Central memory CD8-positive, alpha-beta T cell (primary cell): ENCODE measurements at regions not wholly inside any gene's neighbourhood (a gene's known extent, or its start where the extent isn't known, plus 50 kb on each side); places are given as distances from the start of the nearest gene placed in this dataset.
"Not testable (repeated sequence)": the region's sequence is repeated elsewhere in the genome, so short reads cannot be mapped to it uniquely, and the experiment has no call there.

Experiments used
- ATAC-seq: fragments of 150-1000 bp; cut with Tn5 transposase; replicated peaks from 2 replicates; pipeline ENCODE4 v1.10.0; 2022; ENCODE audit warnings: mild to moderate bottlenecking, moderate FRiP score, moderate number of reproducible peaks; ENCODE audit not compliant: poor library complexity, severe bottlenecking; ENCODE audit errors: extremely low read depth
- DNase-seq, 2 donors: peaks; one replicate each; pipeline ENCODE4 v3.0.0; 2021; ENCODE audit warnings: low spot score in 2 of 2
- H3K27ac Mint-ChIP-seq: one replicate; pipeline ENCODE4 v1.8.0; 2022; ENCODE audit warnings: low read depth, mild to moderate bottlenecking, moderate library complexity, mixed read lengths
- H3K27me3 Mint-ChIP-seq: one replicate; pipeline ENCODE4 v1.8.0; 2022; ENCODE audit warnings: mixed read lengths
- H3K36me3 Mint-ChIP-seq: one replicate; pipeline ENCODE4 v1.8.0; 2022; ENCODE audit warnings: mild to moderate bottlenecking, moderate library complexity, mixed read lengths; ENCODE audit not compliant: insufficient read depth
- H3K4me1 Mint-ChIP-seq: one replicate; pipeline ENCODE4 v1.8.0; 2022; ENCODE audit warnings: mixed read lengths
- H3K4me3 Mint-ChIP-seq: one replicate; pipeline ENCODE4 v1.8.0; 2022; ENCODE audit warnings: mild to moderate bottlenecking, moderate library complexity, mixed read lengths
- H3K9me3 Mint-ChIP-seq: one replicate; pipeline ENCODE4 v1.8.0; 2022; ENCODE audit warnings: mixed read lengths

GRCh38 chr17:51428668-51429495, 168.5 kb downstream of the UTP18 start:
- Mint-ChIP-seq H3K27ac (no peak overlapping the region), H3K4me3 (no peak overlapping the region), H3K27me3 (peaks cover 17% of the 10 kb centered on the region), H3K36me3 (no peaks in the 10 kb centered on the region), H3K4me1 (peaks cover 8% of the 10 kb centered on the region), H3K9me3 (no peaks in the 10 kb centered on the region)
- ATAC-seq (no peak), DNase-seq (no peak)

GRCh38 chr17:51429938-51430337, 169.6 kb downstream of the UTP18 start:
- H3K4me3 Mint-ChIP-seq, ATAC-seq, H3K9me3 Mint-ChIP-seq, H3K4me1 Mint-ChIP-seq, DNase-seq, H3K27ac Mint-ChIP-seq, H3K36me3 Mint-ChIP-seq: not testable (repeated sequence)
- H3K27me3 Mint-ChIP-seq = peaks cover 17% of the 10 kb centered on the region

GRCh38 chr17:51430591-51430990, 170.2 kb downstream of the UTP18 start:
- no peak for ATAC-seq
- DNase-seq = no peak
- Mint-ChIP-seq H3K4me3 (no peak overlapping the region), H3K4me1 (peaks cover 8% of the 10 kb centered on the region), H3K27me3 (peaks cover 16% of the 10 kb centered on the region), H3K36me3 (peaks cover 1% of the 10 kb centered on the region), H3K27ac (no peak overlapping the region), H3K9me3 (no peaks in the 10 kb centered on the region)

GRCh38 chr17:51434434-51435170, 174.3 kb downstream of the UTP18 start:
- Mint-ChIP-seq H3K27ac (no peak overlapping the region), H3K4me1 (no peaks in the 10 kb centered on the region), H3K9me3 (no peaks in the 10 kb centered on the region), H3K36me3 (peaks cover 2% of the 10 kb centered on the region), H3K27me3 (peaks cover 18% of the 10 kb centered on the region), H3K4me3 (no peak overlapping the region)
- DNase-seq (no peak), ATAC-seq (no peak)

GRCh38 chr17:51435171-51435552, 174.8 kb downstream of the UTP18 start:
- no peak overlapping the region for H3K4me3 Mint-ChIP-seq
- H3K27ac Mint-ChIP-seq = no peak overlapping the region
- DNase-seq (no peak), ATAC-seq (peak; percentile 28)
- peaks cover 2% of the 10 kb centered on the region for H3K36me3 Mint-ChIP-seq
- no peaks in the 10 kb centered on the region for H3K9me3 Mint-ChIP-seq
- H3K27me3 Mint-ChIP-seq = peaks cover 24% of the 10 kb centered on the region
- H3K4me1 Mint-ChIP-seq = no peaks in the 10 kb centered on the region

- Mint-ChIP-seq H3K27me3 (peaks cover 29% of the 10 kb centered on the region), H3K27ac (no peak overlapping the region), H3K36me3 (peaks cover 2% of the 10 kb centered on the region), H3K4me3 (no peak overlapping the region), H3K9me3 (no peaks in the 10 kb centered on the region), H3K4me1 (no peaks in the 10 kb centered on the region)
- no peak for DNase-seq
- peak; percentile 40 for ATAC-seq
These were observed 175.3 kb downstream of the UTP18 start for GRCh38 chr17:51435641-51436091.

- H3K4me3 Mint-ChIP-seq = no peak overlapping the region
- no peak overlapping the region for H3K27ac Mint-ChIP-seq
- no peak for ATAC-seq
- peaks cover 2% of the 10 kb centered on the region for H3K36me3 Mint-ChIP-seq
- no peaks in the 10 kb centered on the region for H3K4me1 Mint-ChIP-seq
- no peaks in the 10 kb centered on the region for H3K9me3 Mint-ChIP-seq
- no peak for DNase-seq
- peaks cover 59% of the 10 kb centered on the region for H3K27me3 Mint-ChIP-seq
These were observed 179.3 kb downstream of the UTP18 start for GRCh38 chr17:51439395-51440229.

DNA sequence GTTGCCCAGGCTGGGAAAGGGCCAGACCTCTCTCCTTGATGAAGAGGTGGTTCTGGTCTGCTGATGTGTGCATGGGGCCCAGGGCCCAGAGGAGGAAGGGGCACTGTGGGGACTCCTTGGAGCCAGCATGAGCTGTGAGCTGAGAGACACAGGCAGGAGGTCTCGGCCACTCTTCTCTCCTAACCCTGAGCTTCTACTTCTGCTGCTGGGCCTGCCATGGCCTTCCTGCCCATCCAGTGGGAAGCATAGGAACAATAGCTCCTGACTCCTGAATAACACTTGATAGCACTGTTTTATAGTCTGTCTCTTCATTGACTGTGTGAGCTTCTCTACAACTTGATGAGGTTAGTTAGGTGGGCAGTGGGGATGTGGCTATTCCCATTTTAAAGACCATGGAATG, 181.1 kb downstream of the UTP18 start:
- no peaks in the 10 kb centered on the region for H3K36me3 Mint-ChIP-seq
- H3K9me3 Mint-ChIP-seq = no peaks in the 10 kb centered on the region
- no peak overlapping the region for H3K4me3 Mint-ChIP-seq
- no peak for ATAC-seq
- no peaks in the 10 kb centered on the region for H3K4me1 Mint-ChIP-seq
- no peak for DNase-seq
- H3K27ac Mint-ChIP-seq = no peak overlapping the region
- peaks cover 77% of the 10 kb centered on the region for H3K27me3 Mint-ChIP-seq

- H3K36me3 Mint-ChIP-seq = no peaks in the 10 kb centered on the region
- H3K4me1 Mint-ChIP-seq = no peaks in the 10 kb centered on the region
- DNase-seq (no peak), ATAC-seq (no peak)
- H3K27me3 Mint-ChIP-seq = peaks cover 80% of the 10 kb centered on the region
- H3K4me3 Mint-ChIP-seq = no peak overlapping the region
- no peaks in the 10 kb centered on the region for H3K9me3 Mint-ChIP-seq
- H3K27ac Mint-ChIP-seq = no peak overlapping the region
These were observed 181.9 kb downstream of the UTP18 start for GRCh38 chr17:51442088-51442865.

GRCh38 chr17:51443646-51444045, 183.3 kb downstream of the UTP18 start:
- Mint-ChIP-seq H3K9me3 (no peaks in the 10 kb centered on the region), H3K27me3 (peaks cover 81% of the 10 kb centered on the region), H3K27ac (no peak overlapping the region), H3K36me3 (no peaks in the 10 kb centered on the region), H3K4me1 (no peaks in the 10 kb centered on the region), H3K4me3 (no peak overlapping the region)
- no peak for ATAC-seq
- no peak for DNase-seq

DNA sequence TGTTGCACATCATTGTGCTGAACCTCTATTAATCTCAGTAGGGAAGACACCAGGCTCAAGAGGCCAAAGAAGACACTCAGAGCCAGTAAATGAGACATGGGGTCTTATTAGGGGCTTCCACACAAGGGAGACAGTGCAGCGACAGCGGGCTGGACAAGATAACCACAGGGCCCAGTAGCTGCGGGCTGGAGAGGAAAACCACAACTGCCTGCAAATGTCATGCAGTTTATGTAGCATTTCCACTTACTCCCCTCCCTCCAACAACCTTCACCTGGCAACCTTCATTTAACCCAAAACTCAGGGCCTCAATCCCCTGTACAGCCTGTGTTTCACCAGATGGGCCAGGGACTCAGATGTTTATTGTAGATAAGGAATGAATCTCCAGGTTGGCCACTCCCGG, 185.6 kb downstream of the UTP18 start:
- H3K36me3 Mint-ChIP-seq = no peaks in the 10 kb centered on the region
- no peaks in the 10 kb centered on the region for H3K9me3 Mint-ChIP-seq
- H3K4me3 Mint-ChIP-seq = no peak overlapping the region
- ATAC-seq = no peak
- no peaks in the 10 kb centered on the region for H3K4me1 Mint-ChIP-seq
- peaks cover 81% of the 10 kb centered on the region for H3K27me3 Mint-ChIP-seq
- H3K27ac Mint-ChIP-seq = no peak overlapping the region
- DNase-seq = no peak

GRCh38 chr17:51454456-51454978, 194.2 kb downstream of the UTP18 start:
- no peaks in the 10 kb centered on the region for H3K9me3 Mint-ChIP-seq
- DNase-seq = no peak
- H3K27me3 Mint-ChIP-seq = peaks cover 29% of the 10 kb centered on the region
- no peak overlapping the region for H3K27ac Mint-ChIP-seq
- H3K4me3 Mint-ChIP-seq = no peak overlapping the region
- H3K4me1 Mint-ChIP-seq = no peaks in the 10 kb centered on the region
- H3K36me3 Mint-ChIP-seq = no peaks in the 10 kb centered on the region
- ATAC-seq = no peak
